Tibial nerve (tissue), 4 donors: ENCODE measurements at regions not wholly inside any gene's neighbourhood (a gene's known extent, or its start where the extent isn't known, plus 50 kb on each side); places are given as distances from the start of the nearest gene placed in this dataset.
"Not testable (repeated sequence)": the region's sequence is repeated elsewhere in the genome, so short reads cannot be mapped to it uniquely, and the experiment has no call there.

ENCODE experiments used
- CTCF ChIP-seq, 5 experiments: fragments of 200-600 bp in 3 of 5; fragments of 450-650 bp in 2 of 5; sonication (generic) in 3 of 5; IDR thresholded peaks; one replicate each; pipeline ENCODE4 v1.5.1; 2016 to 2019; ENCODE audit warnings: antibody characterized with exemption in 5 of 5, mild to moderate bottlenecking in 3 of 5, moderate library complexity in 2 of 5
- EP300 ChIP-seq, 2 donors: sonication (generic); formaldehyde crosslinking; IDR thresholded peaks; one replicate each; pipeline ENCODE4 v1.6.1; 2017; ENCODE audit warnings: antibody characterized with exemption in 2 of 2, mild to moderate bottlenecking in 1 of 2
- POLR2A ChIP-seq, 2 donors: fragments of 450-650 bp; IDR thresholded peaks; one replicate each; pipeline ENCODE4 v1.6.1; 2017; ENCODE audit warnings: antibody characterized with exemption in 2 of 2, mild to moderate bottlenecking in 2 of 2, moderate library complexity in 2 of 2

- not testable (repeated sequence) for TF ChIP-seq CTCF, POLR2A, EP300 (IDR thresholded peaks at IDR 0.05)
Measured at GRCh38 chr3:70450220-70450619, 137.8 kb upstream of the MDFIC2 start.
